ENCODE measurements at regions not wholly inside any gene's neighbourhood (a gene's known extent, or its start where the extent isn't known, plus 50 kb on each side); places are given as distances from the start of the nearest gene placed in this dataset.

DNA sequence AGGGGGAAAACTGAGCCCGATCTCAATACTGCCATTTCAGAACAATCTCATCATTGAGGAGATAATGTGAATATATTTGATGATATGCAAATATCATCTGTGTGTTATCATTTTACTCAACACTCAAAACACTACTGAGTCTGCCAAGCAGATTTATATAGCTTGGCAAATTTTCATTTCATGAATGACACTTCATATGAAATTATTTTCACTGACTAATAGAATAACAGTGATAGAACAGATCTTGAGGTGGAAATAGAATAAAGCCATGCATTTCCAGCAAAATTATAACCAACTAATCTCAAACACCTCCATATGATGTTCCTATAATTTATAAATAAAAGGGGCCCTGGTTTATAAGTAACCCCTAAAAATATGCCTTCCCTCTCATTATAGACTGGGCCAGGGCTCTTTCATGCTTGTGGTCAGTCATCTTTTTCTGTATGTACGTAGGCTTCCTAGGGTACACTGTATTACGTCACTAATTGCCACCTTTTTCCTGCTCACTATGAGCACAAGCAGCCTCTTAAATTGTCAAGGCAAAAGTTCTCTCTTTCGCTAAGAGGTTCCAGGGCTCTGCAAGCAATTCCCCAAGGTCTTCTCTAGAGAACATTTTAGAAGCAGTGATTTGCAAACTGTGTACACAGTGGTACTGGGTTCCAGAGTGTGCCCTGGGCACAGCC, 197.1 kb upstream of the FOXN3 start:
- POLR2A ChIA-PET (ENCODE audit: low non-redundant PET) = no interaction called here
- no peak for TF ChIP-seq EZH2 (IDR thresholded peaks at IDR 0.05; ENCODE audit: borderline replicate concordance, low read depth, low read length, poor library complexity, severe bottlenecking)
- TF ChIP-seq, protein P1, sequence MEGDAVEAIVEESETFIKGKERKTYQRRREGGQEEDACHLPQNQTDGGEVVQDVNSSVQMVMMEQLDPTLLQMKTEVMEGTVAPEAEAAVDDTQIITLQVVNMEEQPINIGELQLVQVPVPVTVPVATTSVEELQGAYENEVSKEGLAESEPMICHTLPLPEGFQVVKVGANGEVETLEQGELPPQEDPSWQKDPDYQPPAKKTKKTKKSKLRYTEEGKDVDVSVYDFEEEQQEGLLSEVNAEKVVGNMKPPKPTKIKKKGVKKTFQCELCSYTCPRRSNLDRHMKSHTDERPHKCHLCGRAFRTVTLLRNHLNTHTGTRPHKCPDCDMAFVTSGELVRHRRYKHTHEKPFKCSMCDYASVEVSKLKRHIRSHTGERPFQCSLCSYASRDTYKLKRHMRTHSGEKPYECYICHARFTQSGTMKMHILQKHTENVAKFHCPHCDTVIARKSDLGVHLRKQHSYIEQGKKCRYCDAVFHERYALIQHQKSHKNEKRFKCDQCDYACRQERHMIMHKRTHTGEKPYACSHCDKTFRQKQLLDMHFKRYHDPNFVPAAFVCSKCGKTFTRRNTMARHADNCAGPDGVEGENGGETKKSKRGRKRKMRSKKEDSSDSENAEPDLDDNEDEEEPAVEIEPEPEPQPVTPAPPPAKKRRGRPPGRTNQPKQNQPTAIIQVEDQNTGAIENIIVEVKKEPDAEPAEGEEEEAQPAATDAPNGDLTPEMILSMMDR (conservative IDR thresholded peaks at IDR 0.05; ENCODE audit: low read depth, low read length) = no peak
- peaks cover 35% of the 10 kb centered on the region for H3K4me1 ChIP-seq (ENCODE audit: insufficient read depth, low read length, poor library complexity, severe bottlenecking)
- H3K9me3 ChIP-seq (ENCODE audit: low read depth, low read length, poor library complexity, severe bottlenecking) = no peaks in the 10 kb centered on the region
- DNase-seq (ENCODE audit: low spot score) = no peak
- CTCF ChIA-PET = no interaction called here
- no peak overlapping the region for H3K4me3 ChIP-seq (ENCODE audit: low read depth, low read length, poor library complexity, severe bottlenecking)
- H3K36me3 ChIP-seq (ENCODE audit: insufficient read depth, low read length, poor library complexity, severe bottlenecking) = no peaks in the 10 kb centered on the region
- H3K27ac ChIP-seq (ENCODE audit: low read depth, low read length, poor library complexity, severe bottlenecking) = no peak overlapping the region
- intact Hi-C loops (cut with micrococcal nuclease; ENCODE audit: unreplicated experiment) = no loop called here
- no TSS peak for BruUV-seq (replicated peaks)
- no peaks in the 10 kb centered on the region for H3K27me3 ChIP-seq (replicated peaks; ENCODE audit: insufficient read depth, low read depth, low read length, poor library complexity)

DNA sequence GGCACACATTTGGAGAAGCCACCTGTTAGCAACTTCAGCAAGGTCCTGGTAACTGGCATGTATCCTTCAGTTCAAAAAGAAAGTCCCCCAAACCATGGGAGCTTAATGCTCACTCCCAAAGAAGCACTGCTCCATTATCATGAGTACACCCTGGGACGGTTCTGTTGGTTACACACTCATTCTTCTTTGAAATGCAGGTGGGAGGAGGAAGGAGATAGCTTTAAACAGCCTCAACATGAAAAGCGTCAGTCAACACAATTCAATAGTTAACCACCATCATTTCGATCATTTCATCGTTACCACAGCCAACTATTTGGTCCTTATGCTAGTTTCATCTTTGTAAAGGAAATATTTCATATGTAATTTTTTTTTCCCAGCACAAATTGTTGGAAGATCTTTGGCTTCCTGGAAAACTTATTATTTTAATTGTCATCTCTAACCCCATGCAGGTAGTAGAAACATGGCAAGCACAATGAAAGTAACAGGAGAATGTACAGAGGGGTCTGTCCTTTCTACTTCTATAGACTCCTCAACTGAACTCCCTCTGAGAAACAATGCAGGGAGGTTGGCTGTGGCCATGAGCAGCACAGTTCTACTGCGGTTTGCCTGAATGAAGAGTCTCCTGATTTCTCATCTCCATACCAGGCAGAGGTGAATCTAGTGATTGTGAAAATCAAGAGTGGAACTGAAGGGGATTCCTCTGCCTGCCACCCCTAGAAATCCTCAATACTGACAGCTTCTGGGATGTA, 196.4 kb upstream of the FOXN3 start:
- H3K4me3 ChIP-seq (ENCODE audit: low read depth, low read length, poor library complexity, severe bottlenecking) = no peak overlapping the region
- TF ChIP-seq, protein P1 (conservative IDR thresholded peaks at IDR 0.05; ENCODE audit: low read depth, low read length) = no peak
- no peak for TF ChIP-seq EZH2 (IDR thresholded peaks at IDR 0.05; ENCODE audit: borderline replicate concordance, low read depth, low read length, poor library complexity, severe bottlenecking)
- no peaks in the 10 kb centered on the region for H3K36me3 ChIP-seq (ENCODE audit: insufficient read depth, low read length, poor library complexity, severe bottlenecking)
- ChIA-PET POLR2A (ENCODE audit: low non-redundant PET) (no interaction called here), CTCF (no interaction called here)
- no peaks in the 10 kb centered on the region for H3K9me3 ChIP-seq (ENCODE audit: low read depth, low read length, poor library complexity, severe bottlenecking)
- no peaks in the 10 kb centered on the region for H3K27me3 ChIP-seq (replicated peaks; ENCODE audit: insufficient read depth, low read depth, low read length, poor library complexity)
- no peak for DNase-seq (ENCODE audit: low spot score)
- no peak overlapping the region for H3K27ac ChIP-seq (ENCODE audit: low read depth, low read length, poor library complexity, severe bottlenecking)
- H3K4me1 ChIP-seq (ENCODE audit: insufficient read depth, low read length, poor library complexity, severe bottlenecking) = peaks cover 35% of the 10 kb centered on the region
- intact Hi-C loops (cut with micrococcal nuclease; ENCODE audit: unreplicated experiment) = no loop called here
- BruUV-seq (replicated peaks) = no TSS peak

DNA sequence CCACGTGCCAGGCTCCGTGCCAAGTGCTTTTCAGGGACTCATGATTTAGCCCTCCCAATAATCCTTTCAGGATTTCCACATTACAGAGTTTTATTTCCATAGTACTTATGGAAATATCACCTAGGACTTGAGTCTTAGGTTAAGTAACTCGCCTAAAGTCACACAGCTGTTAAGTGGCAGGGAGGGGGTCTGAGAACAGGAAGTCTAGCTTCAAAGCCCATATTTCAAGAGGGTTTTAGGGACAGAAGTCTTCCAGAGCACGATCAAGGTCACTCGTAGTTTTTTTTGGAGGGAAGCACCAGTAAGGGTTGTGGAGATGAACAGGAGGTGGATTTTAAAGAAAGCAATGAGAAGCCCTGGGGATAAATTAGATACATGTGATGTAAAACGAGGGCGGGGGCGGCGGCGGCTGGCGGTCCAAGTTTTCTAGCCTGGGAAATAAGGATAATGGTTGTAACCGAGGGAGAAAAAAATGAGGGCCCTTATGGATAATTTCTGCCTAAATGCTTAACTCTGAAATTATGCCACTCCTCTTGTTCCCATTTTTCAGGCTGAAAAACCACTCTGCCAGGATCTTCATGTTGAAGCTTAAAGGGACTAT, 192.6 kb upstream of the FOXN3 start:
- Histone ChIP-seq H3K27me3 (replicated peaks; ENCODE audit: insufficient read depth, low read depth, low read length, poor library complexity) (no peaks in the 10 kb centered on the region), H3K9me3 (ENCODE audit: low read depth, low read length, poor library complexity, severe bottlenecking) (no peaks in the 10 kb centered on the region), H3K27ac (ENCODE audit: low read depth, low read length, poor library complexity, severe bottlenecking) (no peak overlapping the region), H3K4me3 (ENCODE audit: low read depth, low read length, poor library complexity, severe bottlenecking) (no peak overlapping the region), H3K36me3 (ENCODE audit: insufficient read depth, low read length, poor library complexity, severe bottlenecking) (no peaks in the 10 kb centered on the region), H3K4me1 (ENCODE audit: insufficient read depth, low read length, poor library complexity, severe bottlenecking) (peaks cover 7% of the 10 kb centered on the region)
- ChIA-PET CTCF (no interaction called here), POLR2A (ENCODE audit: low non-redundant PET) (no interaction called here)
- TF ChIP-seq EZH2 (IDR thresholded peaks at IDR 0.05; ENCODE audit: borderline replicate concordance, low read depth, low read length, poor library complexity, severe bottlenecking) = no peak
- TF ChIP-seq, protein P1 (conservative IDR thresholded peaks at IDR 0.05; ENCODE audit: low read depth, low read length) = no peak
- peak; percentile 10 for DNase-seq (ENCODE audit: low spot score)
- intact Hi-C loops (cut with micrococcal nuclease; ENCODE audit: unreplicated experiment) = no loop called here
- BruUV-seq (replicated peaks) = no TSS peak
